ENCODE measurements at regions not wholly inside any gene's neighbourhood (a gene's known extent, or its start where the extent isn't known, plus 50 kb on each side); places are given as distances from the start of the nearest gene placed in this dataset.

GRCh38 chr15:95262866-95263564 is 1031.7 kb downstream of the MCTP2 start:
- no peak overlapping the region for H3K4me3 ChIP-seq (ENCODE audit: low read length)
- no peak for DNase-seq (ENCODE audit: low read depth)
- no peak for TF ChIP-seq CTCF (conservative IDR thresholded peaks at IDR 0.05; ENCODE audit: low read depth, low read length)

GRCh38 chr15:95263751-95264150 is 1032.4 kb downstream of the MCTP2 start:
- no peak for DNase-seq (ENCODE audit: low read depth)
- H3K4me3 ChIP-seq (ENCODE audit: low read length) = no peak overlapping the region
- no peak for TF ChIP-seq CTCF (conservative IDR thresholded peaks at IDR 0.05; ENCODE audit: low read depth, low read length)

GRCh38 chr15:95265419-95265997 is 1034.1 kb downstream of the MCTP2 start:
- no peak for TF ChIP-seq CTCF (conservative IDR thresholded peaks at IDR 0.05; ENCODE audit: low read depth, low read length)
- H3K4me3 ChIP-seq (ENCODE audit: low read length) = no peak overlapping the region
- DNase-seq (ENCODE audit: low read depth) = no peak

GRCh38 chr15:95266451-95267061 is 1035.2 kb downstream of the MCTP2 start:
- no peak for DNase-seq (ENCODE audit: low read depth)
- H3K4me3 ChIP-seq (ENCODE audit: low read length) = no peak overlapping the region
- no peak for TF ChIP-seq CTCF (conservative IDR thresholded peaks at IDR 0.05; ENCODE audit: low read depth, low read length)

GRCh38 chr15:95267481-95267880 is 1036.1 kb downstream of the MCTP2 start:
- TF ChIP-seq CTCF (conservative IDR thresholded peaks at IDR 0.05; ENCODE audit: low read depth, low read length) = no peak
- DNase-seq (ENCODE audit: low read depth) = no peak
- no peak overlapping the region for H3K4me3 ChIP-seq (ENCODE audit: low read length)

- no peak for DNase-seq (ENCODE audit: low read depth)
- TF ChIP-seq CTCF (conservative IDR thresholded peaks at IDR 0.05; ENCODE audit: low read depth, low read length) = no peak
- no peak overlapping the region for H3K4me3 ChIP-seq (ENCODE audit: low read length)
These were observed 1038.2 kb downstream of the MCTP2 start for GRCh38 chr15:95269242-95270183.
